Fibroblast of skin of right quadriceps (primary cell): ENCODE measurements at regions not wholly inside any gene's neighbourhood (a gene's known extent, or its start where the extent isn't known, plus 50 kb on each side); places are given as distances from the start of the nearest gene placed in this dataset.

ENCODE experiments used
- DNase-seq: peaks from one replicate; pipeline ENCODE4 v3.0.0-alpha.2; 2013

- no peak for DNase-seq
Measured at GRCh38 chr2:204239411-204240165, 303.0 kb downstream of the ICOS start.

- DNase-seq: no peak
Measured at GRCh38 chr2:204240961-204241360, 304.3 kb upstream of the PARD3B start.

GRCh38 chr2:204249437-204249836 is 295.8 kb upstream of the PARD3B start:
- no peak for DNase-seq

GRCh38 chr2:204250692-204251091 is 294.6 kb upstream of the PARD3B start:
- no peak for DNase-seq

- DNase-seq: no peak
Measured at GRCh38 chr2:204251158-204251997, 293.9 kb upstream of the PARD3B start.

GRCh38 chr2:204251998-204252376 is 293.3 kb upstream of the PARD3B start:
- no peak for DNase-seq

GRCh38 chr2:204255071-204255470 is 290.2 kb upstream of the PARD3B start:
- no peak for DNase-seq

GRCh38 chr2:204255526-204255925 is 289.7 kb upstream of the PARD3B start:
- DNase-seq: no peak

GRCh38 chr2:204257781-204258180 is 287.5 kb upstream of the PARD3B start:
- no peak for DNase-seq

- DNase-seq: no peak
Measured at GRCh38 chr2:204258890-204259289, 286.4 kb upstream of the PARD3B start.

- DNase-seq: peak; percentile 69
Measured at GRCh38 chr2:204260162-204260877, 285.0 kb upstream of the PARD3B start.

GRCh38 chr2:204260901-204261300 is 284.4 kb upstream of the PARD3B start:
- no peak for DNase-seq

GRCh38 chr2:204261846-204262245 is 283.4 kb upstream of the PARD3B start:
- no peak for DNase-seq

- no peak for DNase-seq
Measured at GRCh38 chr2:204264085-204264553, 281.2 kb upstream of the PARD3B start.

GRCh38 chr2:204264621-204265140 is 280.6 kb upstream of the PARD3B start:
- no peak for DNase-seq

- no peak for DNase-seq
Measured at GRCh38 chr2:204265681-204266181, 279.5 kb upstream of the PARD3B start.

GRCh38 chr2:204268458-204268857 is 276.8 kb upstream of the PARD3B start:
- no peak for DNase-seq

- DNase-seq: no peak
Measured at GRCh38 chr2:204268971-204269370, 276.3 kb upstream of the PARD3B start.

- DNase-seq: no peak
Measured at GRCh38 chr2:204272089-204272488, 273.2 kb upstream of the PARD3B start.

- DNase-seq: no peak
Measured at GRCh38 chr2:204272610-204273287, 272.5 kb upstream of the PARD3B start.

GRCh38 chr2:204274429-204274828 is 270.8 kb upstream of the PARD3B start:
- DNase-seq: no peak

GRCh38 chr2:204274991-204275390 is 270.3 kb upstream of the PARD3B start:
- no peak for DNase-seq
